NCI-H128 (cell line): ENCODE measurements at regions not wholly inside any gene's neighbourhood (a gene's known extent, or its start where the extent isn't known, plus 50 kb on each side); places are given as distances from the start of the nearest gene placed in this dataset.

Experiments
- DNase-seq: peaks from one replicate; lab custom pipeline; 2025; ENCODE audit not compliant: unreplicated experiment; lab: John Stamatoyannopoulos, UW

- no peak for DNase-seq
Observed at GRCh38 chr13:111909501-111909900, 157.4 kb upstream of the SOX1 start.

DNA sequence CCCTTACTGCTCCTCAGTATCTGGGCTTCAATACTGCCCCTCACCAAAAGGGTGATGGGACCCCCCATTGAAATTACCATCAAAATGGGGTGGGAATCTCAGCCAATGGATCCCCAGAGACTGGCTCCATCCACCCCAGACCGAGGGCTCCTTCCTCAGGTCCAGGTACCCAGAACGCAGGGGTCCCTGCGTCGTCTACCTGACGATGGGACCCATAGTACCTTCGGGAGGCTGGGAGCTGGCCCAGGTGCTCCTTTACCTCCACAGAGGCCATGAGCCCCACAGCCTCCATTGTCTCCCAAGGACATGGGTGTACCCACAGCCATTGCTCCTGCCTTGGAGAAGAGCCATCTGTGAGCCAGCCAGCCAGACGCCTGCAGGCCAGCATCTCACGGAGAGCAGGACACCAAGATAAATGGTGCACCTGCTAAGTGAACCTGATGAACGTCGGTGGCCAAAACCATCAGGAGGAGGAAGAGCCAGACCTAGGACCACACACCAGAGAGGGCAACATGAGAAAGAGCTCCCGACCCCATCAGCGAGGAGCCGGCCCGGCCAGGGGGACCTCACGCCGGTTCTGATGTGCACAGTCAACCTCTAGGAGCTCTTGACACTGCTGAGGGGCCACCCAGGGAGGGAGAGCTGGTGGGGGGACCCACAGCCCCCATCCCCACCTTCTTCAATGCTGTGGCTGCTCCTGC is 156.8 kb upstream of the SOX1 start:
- no peak for DNase-seq

DNA sequence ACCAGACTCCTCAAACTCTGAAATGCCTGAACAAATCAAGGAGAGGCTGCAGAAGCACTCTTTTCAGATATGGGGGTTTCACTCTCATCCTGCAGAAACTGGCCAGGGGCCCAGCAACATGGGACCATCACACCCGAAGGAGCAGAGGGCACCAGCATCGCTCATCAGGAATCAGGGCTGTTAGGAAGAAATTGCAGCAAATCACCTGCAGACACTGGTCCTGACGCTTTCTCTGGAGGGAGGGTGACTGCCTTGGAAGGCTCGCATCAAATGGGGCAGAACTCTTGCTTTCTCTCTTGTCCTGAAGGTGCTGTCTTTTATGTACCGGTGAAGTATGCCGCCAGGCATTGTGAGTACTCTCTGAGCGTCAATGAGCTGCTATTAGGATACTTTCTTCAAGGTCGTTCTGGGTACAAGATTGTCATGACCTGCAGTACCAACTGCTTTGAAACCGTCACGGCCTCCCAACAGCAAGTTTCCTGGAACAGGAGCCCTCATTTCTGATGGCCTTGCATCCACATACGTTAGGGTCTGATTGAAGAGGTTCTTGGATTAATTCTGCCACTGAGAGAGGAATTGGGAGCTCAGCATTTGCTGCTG is 155.7 kb upstream of the SOX1 start:
- DNase-seq = no peak

DNA sequence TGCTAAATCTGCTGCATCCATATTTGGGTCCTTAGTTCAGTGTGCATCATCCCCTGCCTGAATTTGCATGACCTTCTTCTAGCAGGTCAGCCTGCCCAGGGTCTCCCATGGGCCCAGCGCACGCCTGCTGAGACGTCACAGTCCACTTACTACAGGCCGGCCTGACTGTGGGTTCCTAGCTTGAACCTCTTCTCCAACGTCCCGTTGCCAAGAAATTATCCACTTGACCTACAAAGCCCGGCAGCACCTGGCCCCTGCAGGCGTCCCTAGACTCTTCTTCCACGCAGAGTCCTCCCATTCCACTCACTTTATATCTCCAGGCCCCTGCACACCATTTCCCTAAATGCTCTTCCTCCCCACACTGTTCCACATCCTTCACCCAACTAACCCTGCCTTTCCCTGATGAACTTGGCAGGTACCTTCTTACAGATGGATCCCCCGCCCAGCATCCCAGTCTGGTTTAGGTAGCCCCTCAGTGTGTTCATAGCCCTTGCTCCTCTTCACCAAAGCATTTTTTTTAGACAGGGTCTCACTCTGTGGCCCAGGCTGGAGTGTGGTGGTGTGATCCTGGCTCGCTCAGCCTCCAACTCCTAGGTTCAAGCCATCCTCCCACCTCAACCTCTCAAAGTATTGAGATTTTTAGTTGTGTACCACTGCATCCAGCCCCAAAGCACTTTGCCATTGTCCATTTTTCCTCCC is 155.0 kb upstream of the SOX1 start:
- DNase-seq = no peak

GRCh38 chr13:111912453-111912866 is 154.5 kb upstream of the SOX1 start:
- DNase-seq = no peak

GRCh38 chr13:111912991-111913760 is 153.8 kb upstream of the SOX1 start:
- no peak for DNase-seq

- no peak for DNase-seq
Observed at GRCh38 chr13:111913761-111914140, 153.2 kb upstream of the SOX1 start.

DNA sequence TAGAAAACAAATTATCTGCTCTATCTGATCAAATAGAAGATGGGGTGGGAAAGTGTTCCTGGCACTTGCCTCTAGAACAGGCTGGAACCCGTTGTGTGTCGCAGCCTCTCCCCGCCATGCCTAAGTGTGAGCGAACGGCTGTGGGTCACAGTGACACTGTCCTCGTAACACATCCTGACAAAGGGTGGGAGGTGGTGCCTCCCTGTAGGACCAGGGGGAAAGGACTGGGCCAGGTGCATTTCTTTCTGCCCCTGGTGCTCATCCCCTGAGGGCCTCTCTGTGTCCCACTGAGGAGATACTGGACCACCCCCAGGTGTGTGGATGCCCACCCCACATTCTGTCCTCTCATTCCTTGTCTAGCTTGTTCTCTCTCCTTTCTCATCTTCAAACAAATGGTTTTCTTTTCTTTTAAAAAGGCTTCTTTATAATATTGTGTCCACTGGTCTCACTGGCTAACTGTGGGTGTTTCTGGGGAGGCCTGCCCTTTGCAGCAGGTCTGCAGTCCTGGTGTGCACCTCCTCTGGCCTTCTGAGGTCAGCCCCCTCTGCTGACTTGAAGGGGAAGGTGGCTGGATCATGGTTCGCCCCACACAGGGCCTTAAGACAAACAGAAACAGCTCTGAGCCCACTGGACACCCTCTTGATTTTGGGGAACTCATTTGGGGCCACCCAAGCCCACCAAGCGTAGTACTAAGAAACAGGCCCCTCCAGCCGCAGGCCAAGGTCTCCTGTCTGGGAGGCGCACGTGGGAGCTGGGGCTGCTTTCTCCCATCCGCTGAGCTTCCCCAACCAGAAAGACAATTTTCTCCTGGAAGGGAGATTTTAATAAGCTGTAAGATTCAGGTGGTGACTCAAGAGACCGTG is 152.5 kb upstream of the SOX1 start:
- DNase-seq = no peak

- DNase-seq = no peak
Observed at GRCh38 chr13:111915104-111915551, 151.8 kb upstream of the SOX1 start.

- DNase-seq = no peak
Observed at GRCh38 chr13:111916201-111916600, 150.7 kb upstream of the SOX1 start.

GRCh38 chr13:111917086-111917485 is 149.9 kb upstream of the SOX1 start:
- no peak for DNase-seq

DNA sequence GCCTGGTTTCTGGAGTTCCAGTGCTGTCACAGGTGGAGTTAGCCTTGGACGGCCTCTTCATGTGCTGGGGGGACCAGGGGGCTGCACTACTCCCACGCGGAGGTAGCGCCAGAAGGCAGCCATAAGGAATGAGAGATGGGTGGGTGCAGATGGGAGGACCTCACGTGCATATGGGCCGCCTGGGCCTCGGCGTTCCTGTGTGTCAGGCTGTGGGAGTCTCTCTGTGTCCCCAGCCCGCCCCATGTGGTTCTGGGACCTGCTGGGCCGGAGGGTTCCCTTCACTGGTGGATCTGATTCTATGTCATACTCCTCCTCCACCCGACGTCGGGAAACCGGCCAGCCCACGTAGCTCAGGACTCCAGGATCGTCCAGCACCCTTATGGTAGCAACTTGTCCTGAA is 149.0 kb upstream of the SOX1 start:
- no peak for DNase-seq

DNA sequence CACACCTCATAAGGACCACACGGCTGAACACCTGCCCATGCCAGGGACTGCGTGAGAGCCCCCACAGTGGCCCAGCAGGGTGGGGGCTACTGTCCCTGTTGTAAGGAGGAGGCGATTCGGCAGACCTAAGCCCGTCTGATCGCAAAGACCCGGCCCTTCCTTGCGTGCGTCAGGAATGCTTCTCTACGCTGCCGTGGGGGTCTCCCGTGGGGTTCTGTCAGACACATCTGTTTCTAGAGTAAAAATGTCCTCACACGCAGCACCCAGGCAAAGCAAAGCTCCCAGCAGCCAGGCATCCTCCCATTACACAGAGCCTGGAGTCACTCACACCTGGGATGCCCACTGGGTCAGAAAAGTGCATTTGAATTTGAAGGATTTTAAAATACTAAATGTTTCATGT is 147.7 kb upstream of the SOX1 start:
- DNase-seq = no peak

GRCh38 chr13:111919849-111920248 is 147.1 kb upstream of the SOX1 start:
- no peak for DNase-seq

- no peak for DNase-seq
Observed at GRCh38 chr13:111920306-111920931, 146.5 kb upstream of the SOX1 start.

DNA sequence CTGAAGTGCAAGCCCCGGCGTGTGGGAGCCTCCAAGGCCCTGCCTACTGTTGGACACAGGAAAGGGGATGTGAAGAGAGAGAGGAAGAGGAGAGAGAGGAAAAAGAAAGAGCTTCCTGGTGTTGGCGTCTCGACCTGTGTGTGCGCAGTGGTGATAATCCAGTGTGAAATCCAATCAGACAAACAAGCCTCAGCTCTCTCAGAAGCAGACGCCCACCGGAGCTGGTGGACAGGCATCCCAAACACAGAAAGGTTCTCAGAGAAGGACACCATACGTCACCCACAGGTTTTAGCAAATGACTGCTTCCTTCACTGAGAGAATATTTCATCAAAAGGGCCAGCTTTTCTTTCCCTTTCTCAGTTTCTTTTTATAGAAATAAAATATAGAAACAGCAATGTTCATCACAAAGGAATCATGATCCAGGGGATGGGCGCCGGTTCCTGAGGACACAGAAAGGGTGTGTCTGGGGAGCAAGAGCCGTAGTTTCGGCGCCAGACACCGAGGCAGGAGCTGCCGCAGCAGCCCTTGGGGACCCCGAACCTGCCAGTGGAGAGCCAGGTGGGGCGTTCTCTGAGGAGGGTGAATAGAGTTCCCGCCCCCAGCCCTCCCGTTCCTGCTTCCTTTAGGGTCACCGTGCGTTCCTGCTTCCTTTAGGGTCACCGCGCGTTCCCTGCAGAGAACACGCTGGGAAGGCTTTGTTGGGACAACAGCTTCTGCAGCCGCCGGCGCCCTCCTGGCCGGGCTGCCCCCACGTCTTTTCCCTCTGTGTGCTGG is 145.8 kb upstream of the SOX1 start:
- DNase-seq = no peak

DNA sequence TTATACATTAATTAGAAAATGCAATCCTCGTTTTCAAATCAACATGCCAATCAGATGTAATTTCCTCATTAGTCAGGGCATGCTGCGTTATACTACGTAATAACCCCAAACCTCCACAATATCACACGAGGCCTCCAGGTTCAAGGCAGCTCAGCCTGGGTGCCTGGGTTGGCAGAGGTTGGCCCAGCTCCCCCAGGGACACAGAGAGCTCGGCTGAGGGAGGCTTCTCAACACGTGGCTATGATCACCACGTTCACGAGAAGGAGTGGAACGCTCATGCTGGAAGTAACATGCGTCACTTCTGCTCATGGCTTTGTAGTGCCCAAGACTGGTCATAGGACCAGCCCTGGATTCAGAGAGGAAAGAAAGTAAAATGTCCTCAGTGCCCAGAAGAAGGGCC is 144.9 kb upstream of the SOX1 start:
- no peak for DNase-seq

- no peak for DNase-seq
Observed at GRCh38 chr13:111923439-111923838, 143.5 kb upstream of the SOX1 start.

- no peak for DNase-seq
Observed at GRCh38 chr13:111923991-111924677, 142.8 kb upstream of the SOX1 start.
